RCC 7860 (cell line): ENCODE measurements at regions not wholly inside any gene's neighbourhood (a gene's known extent, or its start where the extent isn't known, plus 50 kb on each side); places are given as distances from the start of the nearest gene placed in this dataset.
A peak's percentile ranks its signal among the peaks of the same experiment; 100 is the strongest.

Experiments used
- DNase-seq: peaks from one replicate; pipeline ENCODE4 v3.0.0-alpha.2; 2015; ENCODE audit warnings: low spot score
- FAIRE-seq: peaks from 2 replicates; lab custom pipeline; 2012; peaks lifted over from hg19 to GRCh38; lab: Jason Lieb, UNC

DNA sequence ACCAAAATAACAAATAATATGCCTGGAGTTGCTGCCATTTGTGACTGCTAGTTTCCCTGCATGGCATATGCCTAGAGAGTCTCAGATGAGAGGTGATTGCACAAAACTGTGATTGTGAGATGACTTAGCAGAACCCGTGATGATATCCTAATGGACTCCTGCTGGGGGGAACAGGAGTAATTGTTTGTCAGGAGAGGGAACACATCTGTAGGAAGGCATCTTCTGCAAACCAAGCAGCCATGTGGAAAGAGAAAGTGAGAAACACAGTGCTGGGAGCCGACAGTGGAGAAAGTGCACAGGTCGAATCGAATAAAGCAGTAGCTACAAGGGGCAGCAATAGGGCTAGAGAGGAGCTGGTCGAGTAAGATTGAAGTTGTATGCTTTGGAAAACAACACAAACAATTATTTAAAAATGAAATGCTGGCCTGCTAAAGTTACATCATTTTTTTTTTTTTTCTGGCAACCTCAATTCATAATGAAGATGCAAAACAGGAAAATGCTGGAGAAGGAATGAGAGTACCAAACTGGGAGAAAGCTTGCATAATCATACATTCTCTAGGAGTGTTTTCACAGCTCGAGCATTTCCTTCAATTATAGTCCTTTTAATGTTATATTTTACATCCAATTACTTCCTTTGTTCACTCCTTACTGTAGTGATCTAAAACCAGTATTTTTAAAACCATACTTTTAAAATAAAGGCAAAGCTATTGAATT lies 494.2 kb upstream of the AGTR1 start:
- FAIRE-seq (no peak), DNase-seq (no peak)

GRCh38 chr3:148204131-148204530 lies 493.6 kb upstream of the AGTR1 start:
- no peak for DNase-seq
- FAIRE-seq: no peak

DNA sequence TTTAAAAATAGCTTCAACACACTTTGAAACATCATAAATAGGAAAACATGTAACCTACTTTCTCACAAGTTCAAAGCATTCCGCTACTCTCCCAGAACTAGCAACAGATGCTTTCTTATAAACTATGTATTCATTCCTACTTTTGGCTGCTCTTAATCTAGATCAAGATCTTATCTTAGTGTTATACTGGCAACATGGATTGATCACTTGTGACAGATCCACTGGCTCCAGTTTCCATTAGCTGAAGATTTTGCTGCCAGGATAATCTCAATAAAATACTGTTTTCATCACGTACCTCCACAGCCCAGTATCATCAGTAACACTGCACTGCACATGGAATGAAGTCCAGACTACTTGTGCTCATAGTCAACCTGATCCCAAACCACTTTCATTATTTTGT lies 491.7 kb upstream of the AGTR1 start:
- FAIRE-seq (no peak), DNase-seq (no peak)

- FAIRE-seq: no peak
Observed at GRCh38 chr3:148206446-148206845, 491.3 kb upstream of the AGTR1 start.

DNA sequence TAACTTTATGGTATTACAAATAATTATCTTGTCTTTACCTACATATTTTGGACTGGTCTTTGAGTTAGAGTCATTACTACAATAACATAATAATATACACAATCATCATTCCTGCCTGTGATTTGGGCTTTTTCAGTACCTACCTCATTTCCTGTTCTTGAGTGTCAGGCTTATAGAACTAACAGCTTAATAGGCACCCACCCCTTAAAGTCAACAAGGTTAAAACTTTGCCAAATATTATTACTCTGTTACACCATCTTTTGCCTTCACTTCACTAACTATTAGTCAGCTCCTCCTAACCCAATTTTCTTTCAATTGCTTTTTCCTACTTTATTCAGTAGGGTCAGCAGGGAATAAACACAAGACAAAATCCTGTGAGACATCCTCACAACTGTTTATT lies 488.7 kb upstream of the AGTR1 start:
- DNase-seq: no peak
- no peak for FAIRE-seq

More at GRCh38 chr3:148206446-148206845, 491.3 kb upstream of the AGTR1 start:
- DNase-seq: no peak

DNA sequence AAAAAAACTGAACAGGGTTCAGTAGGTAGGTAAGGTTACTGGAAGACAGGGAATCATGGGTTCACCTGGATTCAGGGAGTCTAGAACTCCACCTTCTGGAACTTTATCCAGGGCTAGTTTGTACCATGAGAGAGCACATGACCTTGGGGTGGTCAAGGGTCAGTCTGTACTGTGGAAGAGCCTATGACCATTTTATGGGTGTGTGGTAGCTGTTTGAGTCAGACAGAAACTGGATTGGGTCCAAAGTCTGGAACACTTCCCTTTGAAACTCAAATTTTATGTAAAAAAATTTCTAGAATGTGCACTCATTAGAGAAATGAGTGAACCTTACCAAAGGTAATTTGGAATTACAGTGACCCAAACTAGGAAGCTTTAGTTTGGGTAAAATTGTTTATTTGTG lies 486.0 kb upstream of the AGTR1 start:
- FAIRE-seq (no peak), DNase-seq (no peak)

DNA sequence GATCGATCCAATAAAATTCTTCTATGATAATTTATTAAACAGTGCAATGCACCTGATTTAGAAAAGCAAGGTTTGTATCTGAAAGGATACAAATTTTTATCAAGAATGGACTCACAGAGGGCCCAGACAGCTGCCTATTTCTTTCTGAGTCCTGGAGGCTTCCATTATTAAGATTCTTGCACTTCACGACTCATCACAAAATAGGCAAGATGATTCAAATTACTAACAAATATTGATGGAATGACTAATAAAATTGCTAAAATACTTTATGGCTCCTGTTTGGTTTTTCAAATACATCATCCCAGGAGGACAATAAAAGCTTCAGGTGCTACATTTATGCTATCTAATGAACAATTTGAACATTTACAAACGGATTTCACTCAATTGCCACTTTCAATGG lies 483.0 kb upstream of the AGTR1 start:
- DNase-seq (no peak), FAIRE-seq (no peak)

DNA sequence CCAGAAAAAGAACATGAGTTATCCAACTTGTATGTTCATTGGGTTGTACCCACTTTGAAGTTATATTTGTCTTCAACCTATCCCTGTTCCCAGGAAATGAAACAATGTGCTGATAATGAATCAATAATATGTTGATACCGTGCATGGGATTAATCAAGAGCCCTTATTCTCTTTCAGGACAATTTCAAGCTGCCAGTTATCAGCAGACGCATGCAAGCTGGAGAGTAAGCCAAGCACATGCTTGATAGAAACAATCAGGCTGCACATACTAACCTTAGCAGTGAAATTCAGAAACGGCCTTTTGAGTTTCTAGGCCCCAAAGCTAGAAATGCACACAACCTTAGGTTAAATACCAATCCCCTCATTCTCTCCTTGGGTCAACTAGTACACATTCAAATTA lies 480.4 kb upstream of the AGTR1 start:
- FAIRE-seq (no peak), DNase-seq (no peak)

- DNase-seq (no peak), FAIRE-seq (no peak)
Observed at GRCh38 chr3:148218222-148218621, 479.5 kb upstream of the AGTR1 start.

- DNase-seq (no peak), FAIRE-seq (no peak)
Observed at GRCh38 chr3:148219999-148220398, 477.7 kb upstream of the AGTR1 start.

- no peak for DNase-seq
- no peak for FAIRE-seq
Observed at GRCh38 chr3:148221303-148221702, 476.4 kb upstream of the AGTR1 start.

- DNase-seq (no peak), FAIRE-seq (no peak)
Observed at GRCh38 chr3:148223266-148223665, 474.4 kb upstream of the AGTR1 start.

DNA sequence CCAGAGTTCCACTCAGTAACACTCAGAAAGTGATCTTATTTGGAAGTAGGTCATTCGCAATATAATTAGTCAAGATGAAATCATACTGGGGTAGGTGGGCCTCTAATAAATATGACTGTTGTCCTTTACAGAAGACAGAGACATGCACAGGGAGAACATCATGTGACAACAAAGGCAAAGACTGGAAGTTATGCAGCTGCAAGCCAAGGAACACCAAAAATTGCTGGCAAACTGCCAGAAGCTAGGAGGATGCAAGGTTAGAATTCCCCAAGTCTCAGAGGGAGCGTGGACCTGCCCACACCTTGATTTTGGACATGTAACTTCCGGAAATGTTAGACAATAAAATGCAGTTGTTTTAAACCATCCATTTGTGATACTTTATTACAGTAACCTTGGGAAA lies 471.5 kb upstream of the AGTR1 start:
- FAIRE-seq: no peak
- DNase-seq: no peak

DNA sequence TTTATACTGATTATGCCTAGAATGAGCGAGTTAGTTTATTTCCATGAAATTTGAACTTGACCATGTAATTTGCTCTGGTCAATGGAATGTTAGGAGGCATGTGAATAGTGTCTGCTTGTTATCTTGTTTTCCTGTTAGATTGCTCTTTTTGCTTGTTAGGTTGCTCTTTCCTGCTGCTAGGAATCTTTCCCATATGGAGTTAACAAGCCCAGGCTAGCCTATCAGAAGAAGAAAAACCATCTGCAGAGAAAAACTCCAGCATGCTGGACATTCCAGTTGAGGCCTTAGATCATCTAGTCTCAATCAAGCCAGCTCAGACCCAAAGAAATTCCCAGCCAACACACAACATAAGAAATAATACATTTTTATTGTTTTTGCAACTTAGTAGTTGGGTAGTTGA lies 470.2 kb upstream of the AGTR1 start:
- DNase-seq (no peak), FAIRE-seq (no peak)

GRCh38 chr3:148229107-148229506 lies 468.6 kb upstream of the AGTR1 start:
- DNase-seq (no peak), FAIRE-seq (no peak)

DNA sequence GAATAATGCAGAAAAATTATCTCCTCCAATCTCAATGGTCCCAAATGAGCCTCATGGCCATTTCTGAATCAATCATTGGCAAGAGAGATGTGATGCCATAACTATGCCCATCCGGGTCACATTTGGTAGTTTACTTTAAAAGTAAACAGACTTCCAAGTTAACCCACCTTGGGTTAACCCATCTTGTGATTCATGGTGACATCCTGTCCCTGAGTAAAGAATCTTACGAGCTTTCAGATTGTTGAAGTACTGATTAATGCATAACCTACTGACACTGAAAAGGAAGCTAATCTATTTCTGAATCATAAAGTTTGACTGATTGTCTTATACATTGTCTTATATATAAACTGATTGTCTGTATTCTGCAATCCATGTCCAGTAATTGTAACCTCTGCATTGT lies 467.2 kb upstream of the AGTR1 start:
- DNase-seq (peak; percentile 29), FAIRE-seq (no peak)

GRCh38 chr3:148232389-148232788 lies 465.3 kb upstream of the AGTR1 start:
- DNase-seq: no peak
- no peak for FAIRE-seq

GRCh38 chr3:148233403-148233802 lies 464.3 kb upstream of the AGTR1 start:
- no peak for DNase-seq
- FAIRE-seq: no peak

DNA sequence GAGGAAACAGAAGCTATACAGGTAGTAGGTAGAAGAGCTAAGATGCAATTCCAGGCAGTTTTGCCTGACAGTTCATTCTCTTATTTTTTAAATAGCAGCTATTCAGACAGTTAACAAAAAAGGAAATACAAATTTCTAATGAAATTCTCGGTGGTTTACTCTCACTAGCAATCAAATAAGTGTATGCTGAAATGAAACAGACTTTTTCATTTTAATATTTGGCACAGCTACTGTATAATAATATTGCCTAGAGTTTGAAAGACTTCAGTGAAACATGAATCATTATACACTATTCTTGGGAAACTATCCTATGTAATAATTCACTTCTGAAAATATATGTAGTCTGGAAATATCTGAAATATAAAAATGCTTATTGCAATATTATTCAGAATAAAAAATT lies 463.2 kb upstream of the AGTR1 start:
- DNase-seq (no peak), FAIRE-seq (no peak)

- FAIRE-seq (no peak), DNase-seq (no peak)
Observed at GRCh38 chr3:148235566-148235965, 462.1 kb upstream of the AGTR1 start.

- FAIRE-seq: no peak
- DNase-seq: no peak
Observed at GRCh38 chr3:148238421-148238821, 459.3 kb upstream of the AGTR1 start.

DNA sequence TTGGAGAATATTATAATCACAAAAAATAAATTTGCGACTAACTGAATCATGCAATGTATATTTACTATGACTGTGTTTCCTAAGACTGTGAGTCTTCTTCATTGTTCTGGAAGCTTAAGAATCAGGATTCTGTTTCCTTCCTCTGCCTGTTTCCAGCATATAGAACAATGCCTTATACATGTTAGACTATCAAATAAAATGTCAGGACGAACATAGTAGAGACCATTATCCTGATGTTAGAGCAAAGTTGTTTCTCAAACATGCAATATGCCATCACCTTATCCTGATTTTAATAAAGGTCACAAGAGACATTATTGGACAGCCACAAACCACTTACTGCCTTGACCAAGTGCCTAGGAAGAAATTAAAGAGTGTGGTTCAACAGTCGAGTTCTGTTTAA lies 457.4 kb upstream of the AGTR1 start:
- FAIRE-seq (no peak), DNase-seq (no peak)

- DNase-seq: no peak
- FAIRE-seq: no peak
Observed at GRCh38 chr3:148243609-148244008, 454.1 kb upstream of the AGTR1 start.
